Muscle layer of duodenum (tissue), 2 donors: ENCODE measurements at regions not wholly inside any gene's neighbourhood (a gene's known extent, or its start where the extent isn't known, plus 50 kb on each side); places are given as distances from the start of the nearest gene placed in this dataset.

Experiments
- H3K27ac ChIP-seq: one replicate; pipeline ENCODE4 v1.7.0; 2013; ENCODE audit warnings: mild to moderate bottlenecking, low read length
- H3K27me3 ChIP-seq: one replicate; pipeline ENCODE4 v1.7.0; 2013; ENCODE audit warnings: low read depth, mild to moderate bottlenecking, control low read depth, low read length
- H3K36me3 ChIP-seq, 2 donors: one replicate each; pipeline ENCODE4 v1.7.0; 2013; ENCODE audit warnings: low read length in 2 of 2, control low read depth in 1 of 2, mild to moderate bottlenecking in 1 of 2; ENCODE audit not compliant: insufficient read depth in 2 of 2, control insufficient read depth in 1 of 2
- H3K4me1 ChIP-seq, 2 donors: one replicate each; pipeline ENCODE4 v1.7.0; 2013; ENCODE audit warnings: low read length in 2 of 2, mild to moderate bottlenecking in 2 of 2, control low read depth in 1 of 2, moderate library complexity in 1 of 2; ENCODE audit not compliant: insufficient read depth in 2 of 2, control insufficient read depth in 1 of 2
- H3K4me3 ChIP-seq, 2 donors: one replicate each; pipeline ENCODE4 v1.7.0; 2013; ENCODE audit warnings: low read length in 2 of 2, low read depth in 1 of 2, mild to moderate bottlenecking in 1 of 2
- H3K9me3 ChIP-seq, 2 donors: one replicate each; pipeline ENCODE4 v1.7.0; 2013; ENCODE audit warnings: low read length in 2 of 2, control low read depth in 1 of 2, mild to moderate bottlenecking in 1 of 2; ENCODE audit not compliant: control insufficient read depth in 1 of 2
- donor health status: healthy.

DNA sequence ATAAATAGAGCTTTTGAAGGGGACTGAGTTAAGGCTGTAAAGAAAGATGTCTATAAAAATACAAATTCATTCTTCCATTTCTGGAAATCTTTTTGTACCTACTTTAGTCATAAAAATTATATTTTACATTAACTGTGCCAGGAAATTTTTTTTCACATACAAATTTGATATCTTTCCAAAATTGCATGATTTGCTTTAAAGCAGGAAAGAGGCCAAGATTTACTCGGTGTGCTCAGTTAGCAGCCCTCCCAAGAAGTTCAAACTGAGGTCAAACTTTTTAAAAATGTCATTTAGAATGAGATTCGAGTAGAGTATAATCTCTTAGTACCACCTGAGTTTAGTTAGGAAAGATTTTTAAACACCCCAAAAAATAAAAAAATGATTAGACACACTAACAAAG, 173.2 kb upstream of the GRIP1 start:
- no peaks in the 10 kb centered on the region for H3K36me3 ChIP-seq
- no peaks in the 10 kb centered on the region for H3K9me3 ChIP-seq
- H3K27me3 ChIP-seq, result no peaks in the 10 kb centered on the region
- no peak overlapping the region for H3K27ac ChIP-seq
- peaks cover 0 to 12% of the 10 kb centered on the region in 2 donors for H3K4me1 ChIP-seq
- H3K4me3 ChIP-seq, result no peak overlapping the region

- Histone ChIP-seq H3K4me3 (no peak overlapping the region), H3K9me3 (no peaks in the 10 kb centered on the region), H3K27ac (no peak overlapping the region), H3K4me1 (peaks cover 0 to 12% of the 10 kb centered on the region in 2 donors), H3K27me3 (no peaks in the 10 kb centered on the region), H3K36me3 (no peaks in the 10 kb centered on the region)
Observed at GRCh38 chr12:66852765-66853164, 173.9 kb upstream of the GRIP1 start.

DNA sequence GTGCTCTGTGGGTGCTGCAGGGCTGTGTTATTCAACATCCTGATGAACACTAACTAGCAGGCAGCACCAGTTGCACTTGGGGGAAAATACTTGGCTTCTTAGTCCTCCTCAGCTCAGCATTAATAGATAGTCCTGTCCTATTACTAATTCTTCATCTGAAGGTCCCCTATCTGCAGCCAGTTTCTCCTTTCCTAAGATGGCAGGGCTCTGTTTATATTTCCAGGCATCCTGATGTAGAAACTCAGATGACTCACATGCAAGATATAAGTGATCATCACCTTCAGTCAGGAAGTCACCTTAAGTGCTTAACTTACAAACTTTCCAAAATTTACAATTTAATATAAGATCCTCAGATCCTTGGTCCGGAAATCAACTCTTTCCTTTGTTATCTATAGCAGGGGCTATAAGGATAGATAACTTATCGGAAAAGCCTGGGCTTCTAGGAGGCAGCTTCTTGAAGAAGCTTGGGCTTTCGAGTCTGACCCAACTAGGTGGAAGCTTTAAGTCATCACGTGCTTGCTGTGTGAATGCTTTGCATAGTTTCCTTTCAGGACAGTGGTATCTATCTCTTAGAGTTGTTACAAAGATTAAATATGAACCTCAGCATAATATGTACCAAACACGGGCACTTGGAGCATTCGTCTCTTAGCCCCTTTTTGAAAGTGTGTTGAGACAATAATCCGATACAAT, 181.0 kb upstream of the GRIP1 start:
- no peaks in the 10 kb centered on the region for H3K9me3 ChIP-seq
- H3K36me3 ChIP-seq, result no peaks in the 10 kb centered on the region
- H3K4me1 ChIP-seq, result peaks cover 0 to 3% of the 10 kb centered on the region in 2 donors
- no peak overlapping the region for H3K4me3 ChIP-seq
- no peaks in the 10 kb centered on the region for H3K27me3 ChIP-seq
- H3K27ac ChIP-seq, result no peak overlapping the region

DNA sequence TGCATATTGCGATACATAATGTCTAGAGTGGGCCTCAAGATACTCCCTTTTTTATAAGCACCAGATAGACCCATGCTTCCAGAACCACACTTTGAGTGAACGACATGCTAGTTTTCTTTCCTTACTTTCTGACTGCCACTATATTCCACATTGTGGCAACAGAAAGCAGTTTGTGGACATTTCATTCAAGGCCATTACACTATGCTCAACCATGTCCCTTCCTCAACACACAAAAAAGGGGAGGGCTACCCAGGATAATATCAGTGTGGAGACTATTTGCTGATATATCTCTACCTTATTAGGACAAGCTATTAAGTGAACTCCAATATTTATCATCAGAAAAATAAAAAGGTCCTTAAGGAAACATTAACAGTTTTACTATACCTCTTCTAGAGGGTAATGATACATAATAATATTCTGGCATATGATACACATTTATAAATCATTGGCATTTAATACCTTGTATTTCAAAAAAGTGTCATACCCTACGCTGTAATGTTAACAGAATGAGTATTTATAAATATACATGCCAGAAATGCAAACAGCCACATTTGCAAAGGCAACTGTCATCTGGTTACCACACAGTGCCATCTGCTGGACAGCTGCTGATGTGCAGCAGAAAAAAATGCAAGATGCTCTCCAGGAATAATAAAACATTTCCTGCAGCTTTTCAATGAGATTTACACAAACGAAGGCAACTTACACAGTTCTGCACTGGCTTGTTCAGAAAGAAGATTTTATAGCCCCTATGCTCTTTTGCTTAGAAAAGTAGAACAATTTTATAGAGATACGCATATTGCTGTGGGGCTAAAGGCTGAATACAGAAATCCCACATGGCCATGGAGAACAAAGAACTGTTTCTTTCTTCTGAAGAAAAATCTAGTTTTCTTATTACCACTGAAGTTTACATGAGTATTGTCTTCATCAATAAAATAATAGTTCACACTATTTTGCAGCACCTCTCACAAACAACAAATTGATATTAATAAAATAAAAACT, 182.2 kb upstream of the GRIP1 start:
- Histone ChIP-seq H3K4me1 (peaks cover 0 to 3% of the 10 kb centered on the region in 2 donors), H3K36me3 (no peaks in the 10 kb centered on the region), H3K4me3 (no peak overlapping the region), H3K27me3 (no peaks in the 10 kb centered on the region), H3K9me3 (no peaks in the 10 kb centered on the region), H3K27ac (no peak overlapping the region)

DNA sequence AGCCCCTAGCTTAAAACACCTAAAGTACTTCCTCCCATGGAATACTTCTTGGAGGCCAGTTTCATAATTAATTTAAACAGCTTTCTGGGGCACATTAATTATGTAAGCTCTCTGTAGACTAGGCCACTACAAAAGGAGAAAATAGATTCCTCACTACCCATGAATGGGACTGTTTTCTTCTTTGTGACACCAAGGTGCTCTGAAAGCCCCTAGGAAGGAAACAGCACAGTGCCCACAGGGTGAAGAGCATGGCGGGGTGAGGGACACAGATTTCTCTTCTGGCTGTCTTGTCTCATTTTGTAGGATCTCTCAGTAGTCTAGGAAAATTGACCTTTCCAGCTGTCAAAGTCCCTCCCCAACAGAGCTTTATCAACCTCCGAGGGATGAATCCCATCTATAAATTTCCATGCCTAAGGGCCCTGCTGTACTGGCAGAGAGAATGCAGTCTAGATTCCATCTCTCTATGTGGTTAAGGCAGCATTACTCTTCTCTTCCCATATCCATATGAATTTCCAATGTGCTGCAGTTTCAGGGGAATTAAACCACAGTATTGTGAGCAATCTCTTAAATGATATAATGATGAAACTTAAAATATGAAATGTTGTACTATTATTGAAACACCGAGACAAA, 183.6 kb upstream of the GRIP1 start:
- H3K27ac ChIP-seq, result no peak overlapping the region
- no peaks in the 10 kb centered on the region for H3K9me3 ChIP-seq
- H3K4me1 ChIP-seq, result peaks cover 0 to 3% of the 10 kb centered on the region in 2 donors
- no peak overlapping the region for H3K4me3 ChIP-seq
- no peaks in the 10 kb centered on the region for H3K36me3 ChIP-seq
- H3K27me3 ChIP-seq, result no peaks in the 10 kb centered on the region

GRCh38 chr12:66863276-66863675, 184.4 kb upstream of the GRIP1 start:
- H3K27ac ChIP-seq, result no peak overlapping the region
- no peak overlapping the region for H3K4me3 ChIP-seq
- no peaks in the 10 kb centered on the region for H3K9me3 ChIP-seq
- no peaks in the 10 kb centered on the region for H3K36me3 ChIP-seq
- no peaks in the 10 kb centered on the region for H3K27me3 ChIP-seq
- peaks cover 0 to 3% of the 10 kb centered on the region in 2 donors for H3K4me1 ChIP-seq

DNA sequence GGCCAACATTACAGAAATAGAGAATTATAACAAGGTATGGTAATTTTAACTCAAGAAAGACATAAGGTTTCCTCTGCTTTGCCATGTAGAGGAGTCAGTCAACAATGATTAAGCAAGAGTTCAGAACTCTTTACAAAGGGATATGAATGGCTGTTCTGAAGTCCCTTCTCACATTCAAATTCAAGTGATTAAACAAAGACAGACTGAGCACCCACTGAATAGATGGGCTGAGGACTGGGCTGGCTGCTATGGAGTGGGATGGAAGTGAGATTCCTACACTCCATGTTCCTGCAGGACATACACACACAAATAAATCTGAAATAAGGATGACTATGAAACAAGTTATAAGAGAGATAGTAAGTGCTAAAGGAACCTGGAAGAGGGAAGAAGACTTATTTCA, 199.0 kb upstream of the GRIP1 start:
- Histone ChIP-seq H3K27me3 (no peaks in the 10 kb centered on the region), H3K9me3 (no peaks in the 10 kb centered on the region), H3K4me1 (peaks cover 0 to 6% of the 10 kb centered on the region in 2 donors), H3K36me3 (no peaks in the 10 kb centered on the region), H3K4me3 (no peak overlapping the region), H3K27ac (no peak overlapping the region)

DNA sequence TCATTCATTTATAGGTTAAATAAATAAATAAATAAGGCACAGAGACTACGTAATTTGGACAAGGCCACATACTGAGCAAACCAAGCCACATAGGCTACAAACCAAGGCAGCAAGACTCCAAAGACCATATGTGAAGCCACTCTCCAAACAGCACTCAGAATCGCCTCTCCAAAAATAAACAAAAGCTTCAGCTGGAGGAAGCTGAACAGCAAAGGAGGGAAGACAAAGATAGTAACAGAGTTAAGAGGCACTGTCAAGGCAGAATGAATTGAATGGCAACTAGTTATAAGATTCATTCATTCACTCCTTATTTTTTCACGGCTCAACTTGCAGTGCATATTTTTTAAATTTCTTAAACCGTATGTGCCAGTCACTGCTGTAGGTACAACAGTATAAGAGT, 200.5 kb upstream of the GRIP1 start:
- Histone ChIP-seq H3K27ac (no peak overlapping the region), H3K4me1 (peaks cover 0 to 6% of the 10 kb centered on the region in 2 donors)

GRCh38 chr12:66881386-66881785, 202.5 kb upstream of the GRIP1 start:
- Histone ChIP-seq H3K9me3 (no peaks in the 10 kb centered on the region), H3K27ac (no peak overlapping the region), H3K36me3 (no peaks in the 10 kb centered on the region), H3K4me3 (no peak overlapping the region), H3K27me3 (no peaks in the 10 kb centered on the region), H3K4me1 (peaks cover 0 to 6% of the 10 kb centered on the region in 2 donors)

More for the DNA sequence above, 200.5 kb upstream of the GRIP1 start:
- Histone ChIP-seq H3K27me3 (no peaks in the 10 kb centered on the region), H3K36me3 (no peaks in the 10 kb centered on the region), H3K9me3 (no peaks in the 10 kb centered on the region), H3K4me3 (no peak overlapping the region)

- Histone ChIP-seq H3K4me1 (peaks cover 0 to 6% of the 10 kb centered on the region in 2 donors), H3K4me3 (no peak overlapping the region), H3K27me3 (no peaks in the 10 kb centered on the region), H3K36me3 (no peaks in the 10 kb centered on the region), H3K27ac (no peak overlapping the region), H3K9me3 (no peaks in the 10 kb centered on the region)
Observed at GRCh38 chr12:66884091-66884490, 205.2 kb upstream of the GRIP1 start.
